PFSK-1 (cell line): ENCODE measurements at regions not wholly inside any gene's neighbourhood (a gene's known extent, or its start where the extent isn't known, plus 50 kb on each side); places are given as distances from the start of the nearest gene placed in this dataset.

Experiments used
- FOXP2 ChIP-seq: optimal IDR thresholded peaks from 2 replicates; pipeline ENCODE3; 2011; ENCODE audit warnings: borderline replicate concordance, control low read depth, inconsistent platforms; ENCODE audit not compliant: insufficient read depth; ENCODE audit errors: extremely low read length, extremely low read depth
- POLR2AphosphoS5 ChIP-seq: IDR thresholded peaks from 2 replicates; pipeline ENCODE4 v1.6.1; 2012; ENCODE audit warnings: low read depth, mild to moderate bottlenecking, control low read depth, low read length, moderate library complexity
- REST ChIP-seq, 2 experiments: IDR thresholded peaks; 2 replicates each; pipeline versions ENCODE4 v1.6.1 to v1.8.0; 2011 to 2012; ENCODE audit warnings: low read depth in 2 of 2, low read length in 2 of 2, control low read depth in 1 of 2, inconsistent platforms in 1 of 2, mild to moderate bottlenecking in 1 of 2, moderate library complexity in 1 of 2; ENCODE audit not compliant: insufficient read depth in 1 of 2
- SIN3A ChIP-seq: IDR thresholded peaks from 2 replicates; pipeline ENCODE4 v1.6.1; 2012; ENCODE audit warnings: mild to moderate bottlenecking, low read length, moderate library complexity, borderline replicate concordance; ENCODE audit not compliant: insufficient read depth
- TAF1 ChIP-seq: IDR thresholded peaks from 2 replicates; pipeline ENCODE4 v1.6.1; 2012; ENCODE audit warnings: low read length, control low read depth, borderline replicate concordance; ENCODE audit not compliant: insufficient read depth

GRCh38 chr1:222239130-222239529 is 308.8 kb downstream of the HHIPL2 start:
- TF ChIP-seq POLR2AphosphoS5 (no peak), FOXP2 (no peak), SIN3A (no peak), REST (IDR thresholded peaks at IDR 0.05; ENCODE audit: insufficient read depth in 1 of 2, low read depth in 2 of 2, low read length in 2 of 2) (no peak), TAF1 (no peak)

- TF ChIP-seq REST (IDR thresholded peaks at IDR 0.05; ENCODE audit: insufficient read depth in 1 of 2, low read depth in 2 of 2, low read length in 2 of 2) (no peak), FOXP2 (no peak), POLR2AphosphoS5 (no peak), SIN3A (no peak), TAF1 (no peak)
These were observed 313.6 kb downstream of the HHIPL2 start for GRCh38 chr1:222234351-222234750.

- TF ChIP-seq POLR2AphosphoS5 (no peak), TAF1 (no peak), REST (IDR thresholded peaks at IDR 0.05; ENCODE audit: insufficient read depth in 1 of 2, low read depth in 2 of 2, low read length in 2 of 2) (no peak), FOXP2 (no peak), SIN3A (no peak)
These were observed 314.3 kb downstream of the HHIPL2 start for GRCh38 chr1:222233444-222234158.

GRCh38 chr1:222232842-222233241 is 315.1 kb downstream of the HHIPL2 start:
- no peak for TF ChIP-seq REST (IDR thresholded peaks at IDR 0.05; ENCODE audit: insufficient read depth in 1 of 2, low read depth in 2 of 2, low read length in 2 of 2)
- no peak for TF ChIP-seq FOXP2
- no peak for TF ChIP-seq SIN3A
- TF ChIP-seq TAF1, result no peak
